ENCODE measurements at regions not wholly inside any gene's neighbourhood (a gene's known extent, or its start where the extent isn't known, plus 50 kb on each side); places are given as distances from the start of the nearest gene placed in this dataset.

- no peak for DNase-seq
Observed at GRCh38 chr20:17023806-17024205, 203.0 kb upstream of the PCSK2 start.

GRCh38 chr20:17024513-17025119 lies 202.2 kb upstream of the PCSK2 start:
- no peak for DNase-seq

DNA sequence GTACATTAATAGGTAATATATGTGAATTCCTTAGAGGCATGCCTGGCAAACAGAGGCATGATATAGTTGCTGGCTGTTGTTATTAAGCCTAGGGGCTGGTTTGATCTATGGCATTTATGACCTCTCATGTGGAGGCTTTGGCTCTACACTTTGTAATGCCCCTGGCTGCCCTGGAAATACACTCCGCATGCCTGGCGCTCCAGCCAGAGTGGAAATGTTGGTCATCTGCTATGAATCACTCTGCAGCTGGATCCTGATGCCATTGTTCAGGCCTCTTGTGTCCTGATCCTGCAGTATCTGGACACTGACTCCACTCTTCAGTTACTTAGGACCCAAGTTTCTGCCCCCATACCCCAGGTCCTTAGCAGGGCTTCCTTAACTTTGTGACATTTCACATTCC lies 200.5 kb upstream of the PCSK2 start:
- no peak for DNase-seq

DNA sequence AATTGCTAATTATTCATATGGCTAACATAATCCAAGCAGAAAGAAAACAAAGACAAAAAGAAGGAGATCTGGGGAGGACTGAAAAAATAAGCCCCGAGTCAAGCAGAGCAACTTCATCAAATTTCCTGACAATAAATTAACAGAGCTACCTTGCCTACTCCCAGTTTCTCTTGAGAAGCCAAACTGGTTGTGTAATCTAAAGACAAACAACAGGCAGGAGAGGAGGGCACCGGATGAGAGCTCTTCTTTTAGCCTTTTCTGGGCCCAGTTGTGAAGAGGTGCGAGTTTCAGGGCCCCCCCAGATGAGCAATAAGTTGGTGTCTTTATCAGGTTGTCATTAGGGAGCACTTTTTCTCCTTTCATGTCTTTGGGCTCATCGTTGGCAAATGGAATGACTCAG lies 197.1 kb upstream of the PCSK2 start:
- no peak for DNase-seq

- no peak for DNase-seq
Observed at GRCh38 chr20:17036541-17036940, 190.3 kb upstream of the PCSK2 start.

DNA sequence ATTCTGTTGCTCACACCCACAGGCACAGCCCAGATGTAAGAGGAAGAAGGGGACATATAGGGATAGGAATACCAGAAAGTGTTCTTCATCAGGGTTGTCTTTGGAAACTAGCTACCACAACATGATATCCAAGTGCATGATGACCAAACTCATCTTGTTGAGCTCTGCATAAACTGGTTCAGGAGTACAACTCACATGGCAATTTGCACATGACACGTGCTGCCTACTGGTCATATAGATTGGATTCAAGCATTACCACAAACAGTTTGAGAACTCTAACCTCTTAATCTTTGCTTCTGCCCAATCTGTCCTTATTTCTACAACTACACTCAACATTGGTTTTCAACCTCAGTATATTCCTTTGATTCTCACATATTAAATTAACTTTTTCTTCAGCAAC lies 184.7 kb upstream of the PCSK2 start:
- no peak for DNase-seq

DNA sequence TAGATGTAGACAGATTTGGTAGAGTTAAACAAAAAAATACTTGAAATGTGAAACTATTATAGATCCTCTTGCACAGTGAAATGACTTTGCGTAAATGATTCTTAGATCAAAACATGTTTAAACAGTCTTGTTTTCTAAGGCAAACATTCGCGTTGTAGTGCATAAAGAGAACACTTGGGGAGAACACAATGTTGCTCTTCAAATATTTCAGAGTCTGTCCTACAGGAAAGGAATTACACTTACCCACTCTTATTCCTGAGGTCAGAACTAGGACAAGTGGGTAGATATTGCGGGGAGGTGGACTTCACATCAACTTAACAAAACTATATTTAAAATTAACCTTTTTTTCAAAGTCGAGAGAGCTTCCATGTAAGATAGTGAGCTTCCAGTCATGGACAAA lies 183.5 kb upstream of the PCSK2 start:
- no peak for DNase-seq

- no peak for DNase-seq
Observed at GRCh38 chr20:17044891-17045290, 181.9 kb upstream of the PCSK2 start.

DNA sequence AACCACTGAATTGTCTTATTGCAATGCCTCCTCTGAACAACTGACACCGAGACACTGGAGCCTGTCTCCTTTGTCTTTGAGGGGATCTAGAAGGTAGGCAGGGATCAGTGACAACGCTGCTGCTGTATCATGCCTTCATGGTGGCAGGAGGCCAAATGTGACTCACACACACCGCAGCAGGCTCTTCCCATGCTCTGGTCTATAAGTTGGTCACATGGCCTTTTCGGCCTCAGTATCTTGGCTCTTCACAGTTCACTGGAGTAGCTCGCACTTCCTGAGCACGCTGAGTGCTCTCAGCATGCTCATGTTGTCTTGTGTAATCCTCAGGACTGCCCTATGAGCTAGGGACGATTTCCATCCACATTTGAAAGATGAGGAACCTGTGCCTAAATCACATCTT lies 167.4 kb upstream of the PCSK2 start:
- DNase-seq: no peak

DNA sequence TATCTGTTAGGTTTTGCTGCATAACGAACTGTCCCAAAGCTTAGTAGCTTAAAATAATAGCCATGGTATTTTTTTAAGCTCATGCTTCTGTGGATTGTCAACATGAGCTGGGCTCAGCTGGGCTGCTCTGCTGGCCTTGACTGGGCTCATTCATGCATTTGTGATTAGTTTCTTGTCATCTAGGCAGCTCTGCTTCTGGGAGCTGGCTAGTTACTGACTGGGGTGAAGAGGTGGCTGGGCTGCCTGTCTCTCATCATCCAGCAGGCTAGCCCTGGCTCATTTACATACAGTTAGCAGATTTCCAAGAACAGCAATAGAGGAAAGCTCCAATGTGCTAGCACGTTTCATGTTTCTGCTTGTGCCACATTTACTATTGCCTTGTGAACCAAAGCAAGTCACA lies 165.1 kb upstream of the PCSK2 start:
- no peak for DNase-seq

DNA sequence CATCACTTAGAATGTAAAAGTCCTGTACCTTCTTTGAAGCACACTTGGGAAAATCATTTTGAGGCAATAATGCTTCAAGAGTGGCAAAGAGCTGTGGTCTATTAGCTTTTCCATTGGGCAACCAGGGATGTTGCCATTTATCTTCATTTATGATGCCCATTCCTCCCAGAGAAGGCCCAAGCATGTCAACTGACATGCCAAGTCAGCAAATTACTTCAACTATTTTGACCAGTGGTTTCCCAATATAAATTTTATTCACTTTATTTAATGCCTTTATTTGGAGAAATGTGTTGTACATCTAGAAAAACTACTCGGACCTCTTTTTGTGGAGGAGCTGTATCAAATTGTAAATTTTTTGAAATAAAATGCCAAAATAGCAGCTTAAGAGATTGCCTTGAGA lies 164.1 kb upstream of the PCSK2 start:
- no peak for DNase-seq

GRCh38 chr20:17066902-17067301 lies 159.9 kb upstream of the PCSK2 start:
- DNase-seq: no peak

DNA sequence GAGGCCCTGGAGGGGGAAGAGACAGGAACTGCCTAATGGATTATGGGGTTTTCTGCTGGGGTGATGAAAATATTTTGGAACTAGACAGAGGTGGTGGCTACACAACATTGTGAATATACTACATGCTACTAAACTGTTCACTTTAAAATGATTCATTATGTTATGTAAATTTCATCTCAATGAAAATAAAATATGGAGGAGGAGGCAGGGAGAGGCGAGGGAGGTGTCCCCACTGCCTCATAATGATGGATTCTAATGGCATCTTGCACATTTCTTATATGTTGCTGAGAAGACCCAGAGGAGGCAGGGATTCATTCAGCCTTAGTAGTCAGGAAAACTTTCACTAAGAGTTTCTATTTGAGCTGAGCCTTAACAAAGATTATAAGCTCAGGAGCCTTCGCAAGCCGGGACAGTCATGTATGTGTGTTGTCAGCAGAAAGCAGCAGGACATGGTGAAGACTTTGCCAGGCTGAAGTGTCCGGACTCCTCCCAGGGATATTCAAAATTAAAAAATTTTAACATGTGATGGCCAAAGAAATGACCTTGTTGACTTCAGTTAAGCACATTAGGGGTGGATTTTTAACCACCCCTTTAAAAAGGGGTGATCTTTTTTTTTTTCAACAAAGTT lies 158.6 kb upstream of the PCSK2 start:
- no peak for DNase-seq

DNA sequence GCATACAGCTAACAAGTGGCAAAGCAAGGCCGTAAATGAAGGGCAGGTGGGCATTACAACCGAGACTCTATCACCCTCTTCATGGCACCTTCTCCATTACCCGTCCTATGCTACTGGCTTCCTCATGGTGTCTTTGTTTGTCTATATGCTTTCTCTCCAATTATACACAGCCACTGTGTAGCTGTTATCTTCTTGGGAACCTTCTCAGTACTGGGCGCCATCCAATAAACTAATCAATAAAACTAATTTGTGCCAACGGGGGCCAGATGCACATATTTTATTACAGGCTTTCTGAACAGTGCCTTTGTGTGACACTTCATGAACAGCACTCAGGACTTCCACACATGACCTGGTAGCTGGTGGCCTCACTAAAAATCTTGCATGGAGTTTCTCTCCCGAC lies 149.8 kb upstream of the PCSK2 start:
- DNase-seq: no peak

DNA sequence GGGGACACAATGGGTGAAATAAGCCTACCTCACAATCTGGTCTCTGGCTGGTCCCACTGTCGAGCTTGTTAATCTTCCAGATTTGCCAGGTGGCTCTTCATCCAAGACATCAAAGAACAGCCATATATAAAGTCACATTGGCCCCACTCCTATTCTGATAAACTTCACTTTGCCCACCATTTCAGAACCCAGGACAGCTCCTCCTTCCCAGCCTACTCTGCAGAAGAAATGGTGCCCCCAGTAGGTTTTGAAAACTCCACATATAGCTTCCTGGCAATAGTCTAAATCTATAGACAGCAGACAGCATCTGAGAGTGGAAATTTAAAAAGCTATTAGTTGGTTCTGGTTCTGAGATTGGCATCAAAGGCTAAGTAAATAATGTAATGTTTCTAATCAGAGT lies 143.1 kb upstream of the PCSK2 start:
- no peak for DNase-seq

- DNase-seq: no peak
Observed at GRCh38 chr20:17084909-17085308, 141.9 kb upstream of the PCSK2 start.

- DNase-seq: no peak
Observed at GRCh38 chr20:17093782-17094181, 133.1 kb upstream of the PCSK2 start.

DNA sequence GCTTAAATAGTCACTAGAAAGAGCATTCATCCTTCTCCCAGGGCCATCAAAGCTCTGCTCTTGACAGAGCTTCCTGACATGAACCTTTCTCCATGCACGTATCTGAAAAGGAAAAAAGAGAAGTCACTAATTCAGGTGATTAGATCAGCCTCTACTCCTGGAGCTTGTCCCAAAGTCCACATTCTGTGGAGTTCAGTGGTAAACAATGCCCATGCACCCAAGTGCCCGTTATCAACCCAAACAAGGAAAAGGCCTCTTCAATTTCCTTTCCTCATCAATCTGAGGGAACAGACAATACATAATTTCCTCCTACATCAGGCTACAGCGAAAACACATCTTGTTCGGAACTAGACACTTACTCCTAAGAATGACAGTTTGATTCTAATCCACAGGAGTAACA lies 129.2 kb upstream of the PCSK2 start:
- DNase-seq: no peak

DNA sequence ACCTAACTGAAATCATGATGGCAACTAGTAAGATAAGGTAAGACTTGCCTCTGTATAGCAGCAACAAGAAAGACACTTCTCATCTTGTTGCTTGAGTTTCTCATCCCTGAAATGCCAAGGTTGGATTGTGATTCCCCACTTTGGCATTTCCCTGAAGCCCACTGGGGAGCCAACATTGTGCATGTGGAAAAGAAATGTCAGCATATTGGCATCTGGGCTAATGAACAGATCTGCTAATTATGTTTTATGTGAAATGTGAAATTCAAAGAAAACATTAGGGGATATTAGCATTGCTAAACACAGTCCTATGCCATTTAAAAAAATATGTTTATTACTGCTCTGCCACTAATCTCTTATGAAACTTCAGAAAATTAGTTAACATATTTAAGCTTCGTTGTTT lies 126.3 kb upstream of the PCSK2 start:
- DNase-seq: no peak

- DNase-seq: no peak
Observed at GRCh38 chr20:17107127-17107526, 119.7 kb upstream of the PCSK2 start.

DNA sequence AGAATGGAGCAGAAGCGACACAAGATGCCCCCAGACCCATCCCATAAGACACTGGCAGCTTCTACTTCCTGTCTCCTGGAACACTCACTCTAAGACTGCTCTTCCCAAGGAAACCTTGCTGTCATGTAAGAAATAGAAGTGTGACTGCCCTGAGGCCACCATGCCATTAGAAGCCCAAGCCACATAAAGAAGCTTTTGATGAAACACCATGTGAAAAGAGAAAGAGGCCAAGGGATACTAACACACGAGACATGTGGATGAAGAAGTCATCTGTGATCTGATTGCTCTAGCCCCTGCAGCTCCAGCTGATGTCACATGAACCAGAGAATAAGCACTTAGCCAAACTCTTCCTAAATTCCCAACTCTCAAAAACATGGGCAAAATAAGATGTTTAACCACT lies 117.9 kb upstream of the PCSK2 start:
- DNase-seq: no peak

DNA sequence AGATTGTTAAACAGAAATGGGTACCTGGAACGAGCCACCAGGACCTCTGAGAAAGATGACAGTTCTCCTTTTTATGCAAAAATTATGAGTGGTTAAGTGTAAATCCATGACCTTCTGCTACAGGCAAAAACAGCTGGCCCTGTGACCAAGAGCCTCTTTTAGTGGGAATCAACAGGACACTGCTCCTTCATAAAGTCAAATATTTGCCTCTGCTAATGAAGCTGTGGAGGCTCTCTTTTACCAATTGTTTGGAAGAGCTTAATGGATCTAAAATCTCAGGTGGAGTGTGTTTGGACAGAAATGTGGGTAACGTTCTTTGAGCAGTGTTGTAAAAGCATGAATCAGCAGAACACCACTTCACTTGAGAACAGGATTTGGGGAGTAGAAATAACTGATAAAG lies 117.5 kb upstream of the PCSK2 start:
- no peak for DNase-seq

GRCh38 chr20:17128206-17128605 lies 98.6 kb upstream of the PCSK2 start:
- DNase-seq: no peak

- DNase-seq: no peak
Observed at GRCh38 chr20:17129089-17129488, 97.8 kb upstream of the PCSK2 start.

- no peak for DNase-seq
Observed at GRCh38 chr20:17137692-17138091, 89.1 kb upstream of the PCSK2 start.
